Peyer's patch (tissue), 4 donors: ENCODE measurements at regions not wholly inside any gene's neighbourhood (a gene's known extent, or its start where the extent isn't known, plus 50 kb on each side); places are given as distances from the start of the nearest gene placed in this dataset.

ENCODE experiments used
- CTCF ChIP-seq, 6 experiments: fragments of 450-650 bp in 4 of 6; fragments of 200-600 bp in 2 of 6; sonication (generic) in 1 of 6; IDR thresholded peaks; one replicate each; pipeline ENCODE4 v1.5.1; 2017 to 2019; ENCODE audit warnings: antibody characterized with exemption in 6 of 6, mild to moderate bottlenecking in 3 of 6, moderate library complexity in 1 of 6
- POLR2A ChIP-seq, 2 donors: fragments of 450-650 bp; IDR thresholded peaks; one replicate each; pipeline ENCODE4 v1.5.1; 2017; ENCODE audit warnings: antibody characterized with exemption in 2 of 2, mild to moderate bottlenecking in 2 of 2, moderate library complexity in 2 of 2

- TF ChIP-seq CTCF (IDR thresholded peaks at IDR 0.05) (no peak), POLR2A (IDR thresholded peaks at IDR 0.05) (no peak)
Observed at GRCh38 chr4:100811046-100811445, 293.2 kb upstream of the EMCN start.
